ENCODE measurements at regions not wholly inside any gene's neighbourhood (a gene's known extent, or its start where the extent isn't known, plus 50 kb on each side); places are given as distances from the start of the nearest gene placed in this dataset.
"Not testable (repeated sequence)": the region's sequence is repeated elsewhere in the genome, so short reads cannot be mapped to it uniquely, and the experiment has no call there.

- intact Hi-C loops (cut with DNase I, micrococcal nuclease) = no loop called here
- DNase-seq = no peak
- ATAC-seq = no peak
Measured at GRCh38 chr11:34769224-34769623, 147.0 kb downstream of the APIP start.

- intact Hi-C loops (cut with DNase I, micrococcal nuclease); ATAC-seq; DNase-seq: not testable (repeated sequence)
Measured at GRCh38 chr11:34762625-34763024, 141.7 kb downstream of the EHF start.

- intact Hi-C loops (cut with DNase I, micrococcal nuclease) = no loop called here
- DNase-seq = no peak
- ATAC-seq = no peak
Measured at GRCh38 chr11:34758262-34758661, 137.4 kb downstream of the EHF start.

- DNase-seq = peak in 1 of 2 donors; percentile 49
- intact Hi-C loops (cut with DNase I, micrococcal nuclease) = no loop called here
- peak; percentile 96 for ATAC-seq
Measured at GRCh38 chr11:34757026-34757451, 136.1 kb downstream of the EHF start.

GRCh38 chr11:34756591-34756990 is 135.7 kb downstream of the EHF start:
- no peak for DNase-seq
- ATAC-seq = no peak
- intact Hi-C loops (cut with DNase I, micrococcal nuclease) = no loop called here

- intact Hi-C loops (cut with DNase I, micrococcal nuclease) = no loop called here
- peak in 1 of 2 donors; percentile 26 for DNase-seq
- ATAC-seq = no peak
Measured at GRCh38 chr11:34755671-34756070, 134.8 kb downstream of the EHF start.

GRCh38 chr11:34754171-34754823 is 133.4 kb downstream of the EHF start:
- DNase-seq (no peak), ATAC-seq (no peak)
- intact Hi-C loops (cut with DNase I, micrococcal nuclease) = no loop called here

GRCh38 chr11:34750692-34751405 is 130.0 kb downstream of the EHF start:
- intact Hi-C loops (cut with DNase I, micrococcal nuclease) = no loop called here
- ATAC-seq (no peak), DNase-seq (no peak)

- no peak for DNase-seq
- intact Hi-C loops (cut with DNase I, micrococcal nuclease) = no loop called here
- peak; percentile 64 for ATAC-seq
Measured at GRCh38 chr11:34749666-34750659, 129.1 kb downstream of the EHF start.

- intact Hi-C loops (cut with DNase I, micrococcal nuclease) = no loop called here
- DNase-seq (no peak), ATAC-seq (no peak)
Measured at GRCh38 chr11:34748036-34748435, 127.1 kb downstream of the EHF start.

- intact Hi-C loops (cut with DNase I, micrococcal nuclease) = no loop called here
- peak; percentile 91 for ATAC-seq
- no peak for DNase-seq
Measured at GRCh38 chr11:34747251-34747650, 126.4 kb downstream of the EHF start.

GRCh38 chr11:34745195-34745594 is 124.3 kb downstream of the EHF start:
- ATAC-seq (no peak), DNase-seq (no peak)
- intact Hi-C loops (cut with DNase I, micrococcal nuclease) = no loop called here

- intact Hi-C loops (cut with DNase I, micrococcal nuclease) = no loop called here
- DNase-seq = no peak
- no peak for ATAC-seq
Measured at GRCh38 chr11:34744511-34744910, 123.6 kb downstream of the EHF start.

GRCh38 chr11:34738237-34738636 is 117.3 kb downstream of the EHF start:
- no peak for DNase-seq
- intact Hi-C loops (cut with DNase I, micrococcal nuclease) = no loop called here
- no peak for ATAC-seq

- ATAC-seq (peak; percentile 74), DNase-seq (no peak)
- intact Hi-C loops (cut with DNase I, micrococcal nuclease) = no loop called here
Measured at GRCh38 chr11:34732831-34733230, 111.9 kb downstream of the EHF start.

GRCh38 chr11:34731603-34732002 is 110.7 kb downstream of the EHF start:
- no peak for DNase-seq
- no peak for ATAC-seq
- intact Hi-C loops (cut with DNase I, micrococcal nuclease) = no loop called here

GRCh38 chr11:34730544-34731295 is 109.8 kb downstream of the EHF start:
- intact Hi-C loops (cut with DNase I, micrococcal nuclease) = no loop called here

GRCh38 chr11:34728609-34729008 is 107.7 kb downstream of the EHF start:
- ATAC-seq (no peak), DNase-seq (no peak)
- intact Hi-C loops (cut with DNase I, micrococcal nuclease) = no loop called here

More at GRCh38 chr11:34730544-34731295, 109.8 kb downstream of the EHF start:
- DNase-seq (no peak), ATAC-seq (peak; percentile 84)

GRCh38 chr11:34727228-34727737 is 106.4 kb downstream of the EHF start:
- DNase-seq = no peak
- no peak for ATAC-seq
- intact Hi-C loops (cut with DNase I, micrococcal nuclease) = no loop called here

Measured in left colon (tissue), 2 donors.